Right lung (tissue), 2 donors: ENCODE measurements at regions not wholly inside any gene's neighbourhood (a gene's known extent, or its start where the extent isn't known, plus 50 kb on each side); places are given as distances from the start of the nearest gene placed in this dataset.

ENCODE experiments used
- DNase-seq, 2 donors: peaks; one replicate each; pipeline ENCODE4 v3.0.0-alpha.2; 2013

DNA sequence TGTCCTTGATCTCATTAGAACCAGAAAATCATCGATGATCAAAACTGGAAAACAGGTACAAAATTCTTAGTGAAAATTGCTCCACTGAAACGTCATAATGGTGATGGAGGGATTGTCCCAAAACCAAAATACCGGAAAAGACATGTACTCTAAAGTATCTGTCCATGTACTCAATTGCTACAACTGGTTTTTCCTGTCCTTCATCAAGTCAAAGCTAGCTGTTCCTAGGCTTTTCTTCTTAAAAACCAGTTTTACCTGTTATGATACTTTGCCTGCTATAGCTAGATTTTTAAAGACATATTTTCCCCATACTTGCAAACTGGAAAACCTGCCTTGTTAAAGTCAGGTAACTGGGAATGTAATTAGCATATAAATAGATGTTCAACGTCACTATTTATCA is 50.5 kb upstream of the LRRC1 start:
- no peak for DNase-seq

DNA sequence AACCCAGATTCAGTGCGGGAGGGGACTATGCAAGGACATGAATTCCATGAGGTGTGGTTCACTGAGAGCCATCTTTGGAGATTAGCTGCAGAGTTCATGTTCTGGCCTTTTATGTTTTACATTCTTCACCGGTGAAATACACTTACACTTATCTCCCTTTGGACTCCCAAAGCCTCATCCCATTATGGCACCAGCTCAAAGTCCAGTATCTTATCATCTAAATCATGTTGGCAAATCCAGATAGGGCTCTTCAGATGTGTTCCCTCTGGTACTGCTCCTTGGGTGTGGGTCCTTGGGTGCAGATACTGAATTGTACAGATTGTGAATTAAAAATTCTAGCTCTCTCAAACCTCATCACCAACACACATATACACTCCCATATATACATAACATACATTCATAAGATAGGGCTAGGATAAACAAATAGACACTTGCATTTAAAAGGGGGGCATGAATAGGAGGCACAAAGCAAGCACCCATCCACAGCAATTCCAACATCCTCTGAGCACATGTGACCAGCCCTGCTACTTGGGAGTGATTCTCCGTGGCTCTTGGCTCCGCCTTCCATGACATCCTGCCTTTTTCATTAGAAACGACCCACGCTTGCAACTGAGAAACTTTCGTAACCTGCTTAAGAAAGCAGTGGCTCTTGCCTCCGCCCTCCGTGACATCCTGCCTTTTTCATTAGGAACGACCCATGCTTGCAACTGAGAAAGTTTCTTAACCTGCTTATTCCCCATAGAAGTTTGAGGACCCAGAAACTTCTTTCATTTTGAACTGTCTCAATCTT is 53.6 kb upstream of the LRRC1 start:
- no peak for DNase-seq

DNA sequence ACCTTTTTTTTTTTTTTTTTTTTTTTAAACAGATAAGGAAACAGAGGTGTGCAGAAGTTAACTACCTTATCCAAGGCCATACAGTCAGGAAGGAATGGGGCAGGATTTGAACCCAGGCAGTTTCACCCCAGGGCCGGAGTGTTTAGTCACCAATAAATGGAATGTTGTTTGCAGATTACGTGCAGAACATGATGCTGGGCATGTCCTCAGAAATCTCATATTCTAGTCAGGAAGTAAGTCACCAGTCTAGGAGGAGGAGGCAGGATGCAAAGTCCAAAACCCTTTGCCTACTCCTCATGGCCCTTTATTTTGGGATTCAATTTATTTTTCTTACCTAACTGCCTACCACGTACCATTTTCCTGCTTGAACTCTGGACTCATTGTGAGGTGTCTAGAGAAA is 57.1 kb upstream of the LRRC1 start:
- DNase-seq = no peak

DNA sequence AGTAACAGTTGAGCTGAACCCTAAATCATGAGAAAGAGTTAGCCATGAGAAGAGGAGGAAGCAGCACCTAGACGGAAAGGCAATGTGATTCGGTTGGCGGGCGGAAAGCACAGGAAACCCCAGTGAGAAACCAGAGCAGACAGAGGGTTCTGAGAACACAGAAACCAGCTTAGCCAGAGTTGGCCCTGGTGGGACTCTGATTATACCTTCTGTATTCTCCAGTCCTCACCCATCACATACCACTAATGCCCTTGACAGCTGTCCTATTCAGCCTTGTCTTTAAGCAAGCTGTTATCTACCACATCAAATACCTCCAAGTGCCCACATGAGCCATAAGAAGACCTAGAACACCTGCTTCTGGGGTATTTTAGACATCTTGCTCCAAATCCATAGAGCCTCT is 58.9 kb upstream of the LRRC1 start:
- no peak for DNase-seq

DNA sequence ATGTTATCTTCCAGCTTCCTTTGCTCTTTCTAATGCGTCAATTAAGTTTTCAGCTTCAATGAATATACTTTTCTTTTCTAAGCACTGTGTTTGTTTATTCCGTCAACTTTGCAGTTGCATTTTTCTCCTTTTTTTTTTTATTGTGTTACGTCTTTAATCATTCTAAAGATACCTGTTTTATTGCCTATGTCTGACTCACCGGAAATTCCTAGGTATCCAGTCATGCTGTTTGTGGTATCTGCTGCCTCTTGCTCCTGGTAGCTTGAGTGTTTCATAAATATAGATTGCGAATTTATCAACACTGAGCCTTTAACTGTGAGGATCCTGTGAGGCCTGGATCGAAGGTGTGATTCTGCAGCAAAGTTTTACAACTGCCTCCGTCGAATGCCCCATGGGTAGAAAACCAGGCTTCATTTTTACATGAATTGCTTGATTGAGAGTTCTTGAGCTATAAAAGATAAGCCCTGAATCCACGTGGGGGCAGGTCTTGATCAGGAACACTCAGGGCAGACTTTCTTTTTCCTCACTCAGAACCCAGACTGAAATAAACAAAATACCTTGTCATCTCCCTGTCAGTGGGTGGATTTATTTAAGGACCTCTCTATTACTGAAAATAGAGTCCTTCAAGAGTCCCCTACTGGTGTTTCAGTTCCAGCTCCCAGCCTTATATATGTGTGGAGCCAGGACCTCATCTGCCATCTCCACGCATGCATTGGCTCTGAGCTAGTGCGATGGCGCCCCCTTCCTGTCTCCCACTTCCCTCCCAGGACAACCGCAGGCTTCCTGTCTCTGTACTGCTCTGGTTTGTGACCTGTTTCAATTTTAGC is 60.1 kb upstream of the LRRC1 start:
- DNase-seq = no peak

DNA sequence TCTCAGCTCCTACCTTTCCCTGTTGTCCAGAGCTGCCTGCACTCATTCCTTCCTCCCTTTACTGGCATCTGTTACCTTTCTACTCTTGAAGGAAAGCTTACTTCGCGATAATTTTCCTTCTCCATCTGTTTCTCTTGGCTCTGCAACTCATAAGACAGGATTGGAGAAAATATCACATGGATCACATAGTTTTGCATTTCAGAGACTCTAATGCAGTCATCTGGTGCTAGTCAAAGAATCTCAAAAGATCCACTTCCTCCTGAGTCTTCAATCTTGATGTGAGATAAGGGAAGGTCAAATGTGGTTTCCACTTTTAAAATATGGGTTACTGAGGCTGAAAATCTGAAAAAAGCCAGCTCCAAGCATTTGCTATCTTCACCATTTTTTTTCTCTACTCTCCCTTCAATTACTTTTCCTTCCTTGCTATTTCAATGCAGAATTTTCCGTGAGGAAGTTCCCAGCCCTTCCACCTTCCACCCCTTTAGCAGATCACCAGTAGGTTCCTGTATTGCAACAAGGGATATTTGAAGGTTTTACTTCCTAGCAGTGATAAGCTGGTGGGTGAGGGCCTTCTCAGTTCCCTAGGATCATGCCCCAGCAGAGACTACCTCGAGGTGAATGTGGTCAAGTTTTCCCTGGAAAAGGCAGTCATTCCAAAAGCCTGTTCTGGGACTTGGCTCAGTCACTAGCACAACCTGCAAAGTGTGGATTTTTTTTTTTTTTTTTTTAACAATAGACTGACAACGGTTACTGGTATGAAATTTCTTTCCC is 62.8 kb upstream of the LRRC1 start:
- no peak for DNase-seq

DNA sequence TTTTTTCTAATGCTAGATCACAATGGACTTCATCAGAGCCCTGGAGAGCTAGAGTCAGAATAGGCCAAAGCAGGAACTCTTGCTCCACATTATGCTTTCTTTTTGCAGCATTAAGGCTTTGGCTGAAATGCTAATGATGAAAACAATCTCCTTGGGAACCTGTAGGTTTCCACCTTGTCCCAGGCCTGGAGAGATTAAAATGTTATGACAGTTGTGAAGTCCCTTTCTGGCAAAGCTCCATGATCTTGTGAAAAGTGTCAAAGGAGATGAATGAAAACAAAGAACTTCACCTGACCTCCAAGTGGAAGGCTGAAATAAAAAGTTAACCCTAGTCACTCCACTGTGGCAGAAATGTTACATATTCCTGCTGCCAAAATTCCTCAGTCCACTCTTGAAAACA is 64.0 kb upstream of the LRRC1 start:
- no peak for DNase-seq

DNA sequence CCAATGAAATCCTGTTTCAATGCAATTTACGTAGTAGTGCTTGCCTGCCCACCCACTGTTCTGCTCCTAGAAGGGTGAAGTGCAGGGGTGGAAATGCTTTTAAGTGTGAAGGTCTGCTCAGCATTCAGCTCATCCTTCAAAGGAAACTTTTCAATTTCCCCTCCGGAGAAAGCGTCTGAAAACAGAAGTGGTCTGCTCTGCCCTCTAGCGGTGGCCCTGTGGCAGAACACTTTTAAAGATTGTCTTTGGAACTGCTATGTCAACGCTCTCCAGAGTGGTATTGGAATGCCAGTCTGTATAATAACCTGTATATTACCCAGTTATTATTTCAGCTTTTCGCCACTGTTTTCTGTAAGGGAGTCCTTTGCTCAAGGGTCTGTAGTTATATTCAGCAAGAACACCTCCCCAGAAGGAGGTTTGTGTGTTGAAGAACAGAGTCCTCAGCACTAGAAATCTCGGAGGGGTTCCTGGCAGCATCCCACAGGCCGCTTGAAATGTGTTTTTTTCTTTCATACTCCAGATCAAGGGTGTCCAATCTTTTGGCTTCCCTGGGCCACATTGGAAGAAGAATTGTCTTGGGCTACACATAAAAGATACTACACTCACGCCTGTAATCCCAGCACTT is 63.1 kb upstream of the KLHL31 start:
- peak; percentile 29 to 45 for DNase-seq

DNA sequence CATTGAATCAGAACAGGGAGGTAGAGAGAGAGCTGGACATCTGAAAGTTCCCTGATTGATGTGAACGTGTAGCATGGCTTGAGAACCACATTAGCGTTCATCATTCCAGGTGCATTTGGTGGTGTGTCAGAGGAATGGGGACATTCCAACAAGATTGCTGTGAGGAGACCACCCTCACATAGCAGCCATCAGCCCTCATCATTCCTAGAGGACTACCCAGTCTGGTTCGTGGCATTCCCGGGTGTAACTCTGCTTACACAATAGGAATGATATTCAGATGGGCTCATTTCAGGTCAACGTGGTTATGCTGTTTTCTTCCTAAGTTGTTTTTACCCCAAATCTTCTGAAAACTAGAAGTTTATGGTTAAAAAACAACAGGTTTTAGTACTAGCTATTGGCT is 62.2 kb upstream of the KLHL31 start:
- no peak for DNase-seq

DNA sequence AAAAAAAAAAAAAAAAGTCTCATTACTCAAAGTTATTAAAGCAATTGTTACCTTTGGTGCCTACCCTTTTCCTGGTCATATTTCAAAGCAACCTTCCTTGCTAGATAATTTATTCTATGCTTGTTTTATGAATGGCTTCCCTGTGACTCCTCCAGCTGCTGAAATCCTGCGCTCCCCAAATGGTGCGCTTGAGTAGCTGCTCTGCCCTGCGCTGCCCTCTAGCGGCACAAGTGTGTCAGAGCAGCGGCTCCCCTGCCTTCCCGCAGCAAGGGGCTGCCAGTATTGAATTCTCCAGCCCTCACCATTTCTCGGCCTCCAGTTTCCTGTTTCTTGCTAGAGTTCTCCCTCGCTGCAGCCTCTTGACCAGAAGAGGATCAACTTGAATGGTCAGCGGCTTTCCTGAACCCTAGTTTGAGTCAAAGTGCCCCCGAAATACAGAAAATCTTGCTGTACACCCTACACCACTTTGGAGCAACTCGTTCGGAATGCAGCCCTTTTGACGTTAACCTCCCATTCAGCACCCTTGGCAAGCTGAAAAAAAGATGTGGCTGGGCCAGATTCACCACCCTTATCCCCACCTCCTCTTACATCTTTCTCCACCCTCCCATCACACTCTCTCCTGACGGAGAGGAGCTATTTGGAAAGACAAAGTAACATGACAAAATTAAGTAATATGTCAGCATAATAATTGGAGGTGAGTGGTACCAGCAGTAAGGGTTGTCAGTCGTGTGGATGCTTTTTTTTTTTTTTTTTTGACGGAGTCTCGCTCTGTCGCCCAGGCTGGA is 60.4 kb upstream of the KLHL31 start:
- peak; percentile 55 to 73 for DNase-seq

DNA sequence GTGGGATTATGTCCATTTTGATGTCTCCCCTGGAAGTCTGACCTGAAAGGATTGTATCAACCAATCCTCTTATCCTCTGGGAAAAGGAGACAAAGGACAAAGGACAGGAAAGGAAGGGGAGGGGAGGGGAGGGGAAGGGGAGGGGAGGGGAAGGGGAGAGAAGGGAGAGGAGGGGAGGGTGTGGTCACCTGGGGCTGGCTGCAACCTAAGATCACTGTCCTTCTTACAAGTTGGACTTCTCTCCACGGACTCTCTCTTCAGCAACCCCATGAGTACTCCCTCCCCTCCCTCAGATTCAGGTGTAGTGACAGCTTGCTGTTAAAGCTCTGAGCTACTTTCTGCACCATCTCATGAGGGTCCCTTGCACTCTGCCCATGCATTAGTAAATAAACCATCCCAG is 58.9 kb upstream of the KLHL31 start:
- no peak for DNase-seq

DNA sequence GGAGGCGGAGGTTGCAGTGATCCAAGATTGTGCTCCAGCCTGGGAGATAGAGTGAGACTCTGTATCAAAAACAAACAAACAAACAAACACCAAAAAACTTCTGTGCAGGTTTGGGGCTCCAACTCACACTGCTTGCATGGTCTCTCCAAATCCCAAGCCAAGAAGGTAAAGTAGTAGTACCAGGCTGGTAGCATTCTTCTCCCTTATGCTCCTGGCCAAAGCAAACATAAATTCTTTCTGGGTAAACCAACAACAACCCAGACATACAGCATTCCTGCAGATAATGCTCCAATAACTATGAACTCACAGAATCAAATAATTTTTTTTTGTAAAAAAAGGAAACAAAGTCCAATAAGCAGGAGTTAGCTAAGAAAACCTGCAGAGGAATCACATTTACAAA is 57.8 kb upstream of the KLHL31 start:
- no peak for DNase-seq

DNA sequence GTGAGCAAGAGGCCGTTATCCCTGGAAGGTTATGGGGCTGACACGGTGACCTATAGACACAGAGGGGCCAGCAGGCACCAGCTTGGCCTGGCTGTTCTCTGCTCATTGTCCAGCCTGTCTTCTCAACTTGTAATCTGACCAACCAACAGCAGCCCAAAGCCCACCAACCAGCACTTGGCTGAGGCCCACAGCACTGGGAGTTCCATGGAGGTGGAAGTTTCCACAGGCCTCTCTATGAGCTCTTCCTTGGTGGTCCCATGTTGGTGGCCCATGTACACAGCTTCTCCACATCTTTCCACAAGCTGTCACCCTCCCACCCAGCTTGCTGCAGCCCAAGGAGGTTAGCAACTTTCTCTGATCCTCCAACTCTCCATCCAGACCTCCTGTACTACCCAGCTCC is 56.2 kb upstream of the KLHL31 start:
- DNase-seq = no peak

DNA sequence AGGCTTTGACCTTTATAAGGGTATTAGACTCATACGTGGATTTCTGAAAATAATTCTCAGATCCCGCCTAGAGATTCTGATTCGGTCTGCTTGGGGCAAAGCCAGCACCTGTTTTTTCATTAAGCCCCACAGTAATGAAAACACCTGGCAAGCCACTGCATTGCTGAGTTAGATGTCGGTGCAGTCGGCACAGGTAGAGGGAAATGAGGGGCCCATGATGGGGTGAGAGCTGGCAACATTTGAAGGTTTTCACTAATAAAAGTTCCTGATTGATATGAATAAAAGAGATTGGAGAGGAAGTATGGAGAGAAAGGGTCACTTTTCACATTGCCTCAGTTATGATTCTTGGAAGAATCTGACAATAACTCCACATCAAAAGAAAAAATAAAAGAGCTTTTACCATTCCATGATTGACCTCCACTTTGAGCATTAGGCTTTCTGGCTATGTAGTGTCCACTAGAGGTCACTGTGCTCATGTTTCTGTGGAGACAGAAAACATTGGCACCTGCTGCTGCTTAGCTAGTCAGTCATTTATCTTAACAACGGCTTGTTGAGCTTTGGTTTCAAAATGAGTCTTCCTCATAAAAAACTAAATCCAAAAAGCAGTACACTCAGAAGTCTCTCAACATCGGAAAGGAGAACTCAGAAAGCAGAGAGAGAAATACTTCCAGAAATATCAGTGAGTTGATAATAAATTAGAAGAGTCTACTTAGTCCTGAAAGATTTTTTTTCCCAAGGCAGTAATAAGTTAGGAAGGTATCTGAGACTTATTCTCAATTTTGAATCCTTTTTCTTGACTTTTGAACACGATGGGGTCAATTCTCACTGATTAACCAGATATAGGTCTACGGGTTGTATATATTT is 53.3 kb upstream of the KLHL31 start:
- DNase-seq = peak; percentile 46 to 52

DNA sequence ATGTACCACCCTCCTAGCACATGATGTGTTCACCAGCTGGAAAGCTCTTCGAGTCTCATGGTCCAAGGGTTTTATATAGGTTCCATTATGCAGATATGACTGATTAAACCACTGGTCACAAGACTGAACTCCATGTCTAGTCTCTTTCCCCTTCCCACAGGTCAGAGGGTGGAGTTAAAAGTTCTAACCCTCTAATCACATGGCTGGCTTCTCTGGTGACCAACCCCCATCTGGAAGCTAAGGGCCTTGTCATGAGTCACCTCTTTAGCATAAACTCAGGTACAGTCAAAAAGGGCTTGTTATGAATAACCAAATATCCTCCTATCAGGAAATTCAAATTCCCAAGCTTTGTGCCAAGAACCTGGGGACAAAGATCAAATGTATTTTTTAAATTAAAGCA is 52.0 kb upstream of the KLHL31 start:
- DNase-seq = no peak

DNA sequence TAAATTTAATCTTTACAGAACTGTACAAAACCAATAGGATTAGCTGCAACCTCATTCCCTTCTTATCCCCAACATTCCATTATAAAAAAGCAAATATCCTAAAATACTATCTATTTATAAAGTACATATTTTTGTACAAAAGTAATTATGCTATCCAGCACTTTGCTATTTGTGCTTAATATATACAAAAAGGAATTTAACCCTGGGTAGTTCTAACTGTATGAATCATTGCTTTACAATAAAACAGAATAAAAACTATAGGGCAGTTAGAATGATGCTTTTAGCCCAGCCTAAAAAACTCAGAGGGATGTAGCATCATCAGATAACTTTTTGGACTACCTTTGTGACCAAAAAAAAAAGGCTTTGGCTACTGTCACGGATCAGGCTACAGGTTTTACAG is 49.9 kb upstream of the KLHL31 start:
- no peak for DNase-seq
